Activated naive CD4-positive, alpha-beta T cell treated with anti-CD3 and anti-CD28 coated beads, Interleukin-2, amount 50 U/mL, for 72 hours (primary cell): ENCODE measurements at regions not wholly inside any gene's neighbourhood (a gene's known extent, or its start where the extent isn't known, plus 50 kb on each side); places are given as distances from the start of the nearest gene placed in this dataset.

Source experiments
- ATAC-seq, 2 donors: fragments of 150-1000 bp; cut with Tn5 transposase; 2 replicates each; pipeline ENCODE4 v1.10.0; 2021; ENCODE audit warnings: mild to moderate bottlenecking in 2 of 2, moderate library complexity in 2 of 2
- DNase-seq, 2 donors: peaks; one replicate each; pipeline ENCODE4 v3.0.0; 2021 to 2022; ENCODE audit warnings: low spot score in 2 of 2
- H3K27ac Mint-ChIP-seq, 2 donors: one replicate each; pipeline ENCODE4 v1.8.0; 2022; ENCODE audit warnings: mild to moderate bottlenecking in 2 of 2, mixed read lengths in 2 of 2
- H3K36me3 Mint-ChIP-seq, 2 donors: one replicate each; pipeline ENCODE4 v1.8.0; 2022; ENCODE audit warnings: mixed read lengths in 2 of 2
- H3K9me3 Mint-ChIP-seq, 2 donors: one replicate each; pipeline ENCODE4 v1.8.0; 2022; ENCODE audit warnings: mixed read lengths in 2 of 2

GRCh38 chr7:116310141-116310540 lies 99.8 kb downstream of the TES start:
- Mint-ChIP-seq H3K27ac (no peak overlapping the region), H3K9me3 (no peaks in the 10 kb centered on the region), H3K36me3 (no peaks in the 10 kb centered on the region)
- ATAC-seq, result no peak
- no peak for DNase-seq

- H3K36me3 Mint-ChIP-seq, result no peaks in the 10 kb centered on the region
- no peaks in the 10 kb centered on the region for H3K9me3 Mint-ChIP-seq
- H3K27ac Mint-ChIP-seq, result no peak overlapping the region
- no peak for DNase-seq
- no peak for ATAC-seq
These were observed 100.9 kb downstream of the TES start for GRCh38 chr7:116311259-116311658.

GRCh38 chr7:116311816-116312471 lies 101.6 kb downstream of the TES start:
- ATAC-seq (peak in 1 of 2 donors; percentile 93), DNase-seq (no peak)
- H3K9me3 Mint-ChIP-seq, result no peaks in the 10 kb centered on the region
- no peaks in the 10 kb centered on the region for H3K36me3 Mint-ChIP-seq
- H3K27ac Mint-ChIP-seq, result no peak overlapping the region

- Mint-ChIP-seq H3K36me3 (no peaks in the 10 kb centered on the region), H3K27ac (no peak overlapping the region), H3K9me3 (no peaks in the 10 kb centered on the region)
- no peak for DNase-seq
- ATAC-seq, result no peak
These were observed 105.0 kb downstream of the TES start for GRCh38 chr7:116315293-116315692.

GRCh38 chr7:116315803-116316202 lies 105.5 kb downstream of the TES start:
- no peak overlapping the region for H3K27ac Mint-ChIP-seq
- DNase-seq (no peak), ATAC-seq (no peak)

GRCh38 chr7:116316838-116317628 lies 106.7 kb downstream of the TES start:
- Mint-ChIP-seq H3K9me3 (no peaks in the 10 kb centered on the region), H3K36me3 (no peaks in the 10 kb centered on the region), H3K27ac (peak overlapping the region in 1 of 2 donors; percentile 71)
- DNase-seq (peak in 1 of 2 donors; percentile 49), ATAC-seq (peak; percentile 92 to 96)

More at GRCh38 chr7:116315803-116316202, 105.5 kb downstream of the TES start:
- Mint-ChIP-seq H3K36me3 (no peaks in the 10 kb centered on the region), H3K9me3 (no peaks in the 10 kb centered on the region)

GRCh38 chr7:116317907-116318306 lies 107.6 kb downstream of the TES start:
- no peak overlapping the region for H3K27ac Mint-ChIP-seq

GRCh38 chr7:116322541-116322940 lies 112.2 kb downstream of the TES start:
- no peaks in the 10 kb centered on the region for H3K9me3 Mint-ChIP-seq
- no peaks in the 10 kb centered on the region for H3K36me3 Mint-ChIP-seq
- H3K27ac Mint-ChIP-seq, result no peak overlapping the region
- ATAC-seq (no peak), DNase-seq (no peak)

More at GRCh38 chr7:116317907-116318306, 107.6 kb downstream of the TES start:
- DNase-seq (no peak), ATAC-seq (no peak)
- no peaks in the 10 kb centered on the region for H3K9me3 Mint-ChIP-seq
- no peaks in the 10 kb centered on the region for H3K36me3 Mint-ChIP-seq

GRCh38 chr7:116324582-116324981 lies 114.2 kb downstream of the TES start:
- H3K36me3 Mint-ChIP-seq, result no peaks in the 10 kb centered on the region
- no peaks in the 10 kb centered on the region for H3K9me3 Mint-ChIP-seq
- DNase-seq (no peak), ATAC-seq (no peak)
- H3K27ac Mint-ChIP-seq, result no peak overlapping the region

- DNase-seq, result no peak
- H3K27ac Mint-ChIP-seq, result no peak overlapping the region
- no peak for ATAC-seq
- H3K36me3 Mint-ChIP-seq, result no peaks in the 10 kb centered on the region
- no peaks in the 10 kb centered on the region for H3K9me3 Mint-ChIP-seq
These were observed 115.2 kb downstream of the TES start for GRCh38 chr7:116325517-116325916.

GRCh38 chr7:116327135-116327534 lies 116.8 kb downstream of the TES start:
- DNase-seq (no peak), ATAC-seq (no peak)
- no peak overlapping the region for H3K27ac Mint-ChIP-seq
- H3K9me3 Mint-ChIP-seq, result no peaks in the 10 kb centered on the region
- no peaks in the 10 kb centered on the region for H3K36me3 Mint-ChIP-seq

- no peaks in the 10 kb centered on the region for H3K36me3 Mint-ChIP-seq
- no peak overlapping the region for H3K27ac Mint-ChIP-seq
- ATAC-seq, result no peak
- DNase-seq, result no peak
- no peaks in the 10 kb centered on the region for H3K9me3 Mint-ChIP-seq
These were observed 117.4 kb downstream of the TES start for GRCh38 chr7:116327752-116328151.

GRCh38 chr7:116328161-116328560 lies 117.8 kb downstream of the TES start:
- ATAC-seq, result no peak
- no peaks in the 10 kb centered on the region for H3K36me3 Mint-ChIP-seq
- H3K27ac Mint-ChIP-seq, result no peak overlapping the region
- no peak for DNase-seq
- no peaks in the 10 kb centered on the region for H3K9me3 Mint-ChIP-seq

- ATAC-seq, result no peak
- H3K27ac Mint-ChIP-seq, result no peak overlapping the region
- no peaks in the 10 kb centered on the region for H3K36me3 Mint-ChIP-seq
- no peak for DNase-seq
- no peaks in the 10 kb centered on the region for H3K9me3 Mint-ChIP-seq
These were observed 119.6 kb downstream of the TES start for GRCh38 chr7:116329686-116330503.

GRCh38 chr7:116331020-116331419 lies 120.7 kb downstream of the TES start:
- DNase-seq (no peak), ATAC-seq (no peak)
- H3K9me3 Mint-ChIP-seq, result no peaks in the 10 kb centered on the region
- H3K36me3 Mint-ChIP-seq, result no peaks in the 10 kb centered on the region
- H3K27ac Mint-ChIP-seq, result no peak overlapping the region

- H3K9me3 Mint-ChIP-seq, result no peaks in the 10 kb centered on the region
- no peaks in the 10 kb centered on the region for H3K36me3 Mint-ChIP-seq
- ATAC-seq, result no peak
These were observed 122.4 kb downstream of the TES start for GRCh38 chr7:116332766-116333165.

GRCh38 chr7:116334555-116334954 lies 124.2 kb downstream of the TES start:
- ATAC-seq (no peak), DNase-seq (no peak)
- no peaks in the 10 kb centered on the region for H3K9me3 Mint-ChIP-seq
- no peaks in the 10 kb centered on the region for H3K36me3 Mint-ChIP-seq
- H3K27ac Mint-ChIP-seq, result no peak overlapping the region

More at GRCh38 chr7:116332766-116333165, 122.4 kb downstream of the TES start:
- DNase-seq, result no peak
- no peak overlapping the region for H3K27ac Mint-ChIP-seq
